ENCODE measurements at regions not wholly inside any gene's neighbourhood (a gene's known extent, or its start where the extent isn't known, plus 50 kb on each side); places are given as distances from the start of the nearest gene placed in this dataset.

- DNase-seq (ENCODE audit: low spot score in 2 of 2) = no peak
- no peak overlapping the region for H3K4me3 ChIP-seq (ENCODE audit: low read depth, poor library complexity, severe bottlenecking)
- TF ChIP-seq CTCF (IDR thresholded peaks at IDR 0.05) (no peak), POLR2A (IDR thresholded peaks at IDR 0.05) (no peak)
- intact Hi-C loops (cut with DNase I; ENCODE audit: low total_unique reads) = no loop called here
- WGBS, 2 donors = 90% methylated on average over 3 to 4 of the region's 4 CpGs
These were observed 267.3 kb downstream of the UACA start for GRCh38 chr15:70495991-70496599.

DNA sequence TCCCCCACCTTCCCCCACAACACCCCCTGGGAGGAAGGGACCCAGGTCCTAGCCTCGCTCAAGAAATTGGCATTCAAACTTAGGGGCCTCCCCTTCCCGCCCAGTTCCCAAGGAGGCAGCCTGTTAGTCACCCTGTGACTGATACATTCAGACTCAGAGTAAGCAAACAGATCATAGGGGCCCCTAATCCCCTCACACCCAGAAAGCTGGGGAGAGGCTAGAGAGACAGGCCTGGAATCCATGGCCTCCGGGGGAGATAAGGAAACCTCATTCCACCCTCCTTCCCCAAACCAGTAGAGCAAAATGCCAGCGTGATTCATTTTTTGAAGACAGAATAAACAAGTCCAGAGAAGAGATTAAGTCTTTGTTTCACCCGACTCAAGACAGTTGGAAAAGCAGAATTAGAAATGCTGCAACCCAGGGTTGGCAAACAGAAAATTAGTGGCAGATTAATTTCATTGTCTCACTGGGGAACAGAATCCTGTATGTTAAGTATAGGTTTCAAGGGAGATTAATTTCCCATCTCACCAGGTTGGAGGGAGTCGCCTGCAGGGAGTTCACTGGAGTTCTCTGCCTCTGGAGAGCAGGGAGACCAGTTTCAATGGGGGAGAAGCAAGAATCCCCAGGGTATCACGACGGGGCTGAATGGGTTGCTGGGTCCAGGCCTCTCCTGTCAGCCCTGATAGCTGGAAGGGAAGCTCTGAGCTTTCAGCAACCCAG, 268.3 kb downstream of the UACA start:
- DNase-seq (ENCODE audit: low spot score in 2 of 2) = no peak
- intact Hi-C loops (cut with DNase I; ENCODE audit: low total_unique reads) = no loop called here
- TF ChIP-seq POLR2A (IDR thresholded peaks at IDR 0.05) = no peak
- TF ChIP-seq CTCF (IDR thresholded peaks at IDR 0.05) = no peak

DNA sequence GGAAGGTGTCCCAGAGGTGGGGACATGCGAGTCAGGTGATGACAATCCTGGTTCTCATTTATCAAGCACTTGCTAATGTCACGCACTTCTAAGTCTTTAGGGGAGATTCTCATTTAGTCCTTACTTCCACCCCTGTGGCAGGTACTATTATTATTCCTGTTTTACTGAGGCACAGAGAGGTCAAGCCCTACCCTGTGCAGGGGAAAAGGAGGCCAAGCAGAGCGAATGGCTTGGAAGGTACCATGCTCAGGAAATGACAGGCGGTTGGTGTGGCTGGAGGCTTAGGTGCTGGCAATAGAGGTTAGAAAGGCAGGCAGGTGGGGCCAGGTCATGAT, 268.9 kb downstream of the UACA start:
- WGBS, 2 donors = 74 to 79% methylated on average over 4 of the region's 4 CpGs
- intact Hi-C loops (cut with DNase I; ENCODE audit: low total_unique reads) = no loop called here
- TF ChIP-seq POLR2A (IDR thresholded peaks at IDR 0.05) (no peak), CTCF (IDR thresholded peaks at IDR 0.05) (no peak)
- no peak for DNase-seq (ENCODE audit: low spot score in 2 of 2)
- H3K4me3 ChIP-seq (ENCODE audit: low read depth, poor library complexity, severe bottlenecking) = no peak overlapping the region

More for the DNA sequence above, 268.3 kb downstream of the UACA start:
- H3K4me3 ChIP-seq (ENCODE audit: low read depth, poor library complexity, severe bottlenecking) = no peak overlapping the region
- WGBS, 2 donors = 33 to 35% methylated on average over 8 of the region's 8 CpGs

- intact Hi-C loops (cut with DNase I; ENCODE audit: low total_unique reads) = no loop called here
- TF ChIP-seq POLR2A (IDR thresholded peaks at IDR 0.05) = no peak
- no peak for TF ChIP-seq CTCF (IDR thresholded peaks at IDR 0.05)
- no peak for DNase-seq (ENCODE audit: low spot score in 2 of 2)
- no peak overlapping the region for H3K4me3 ChIP-seq (ENCODE audit: low read depth, poor library complexity, severe bottlenecking)
- 84 to 87% methylated on average over 13 of the region's 13 CpGs for WGBS, 2 donors
These were observed 269.4 kb downstream of the UACA start for GRCh38 chr15:70493787-70494516.

- TF ChIP-seq CTCF (IDR thresholded peaks at IDR 0.05) (no peak), POLR2A (IDR thresholded peaks at IDR 0.05) (no peak)
- no peak overlapping the region for H3K4me3 ChIP-seq (ENCODE audit: low read depth, poor library complexity, severe bottlenecking)
- intact Hi-C loops (cut with DNase I; ENCODE audit: low total_unique reads) = no loop called here
- WGBS, 2 donors = 100% methylated on average over 1 of the region's 1 CpG
- no peak for DNase-seq (ENCODE audit: low spot score in 2 of 2)
These were observed 270.0 kb downstream of the UACA start for GRCh38 chr15:70493376-70493775.
